Amygdala (tissue), 56 donors: ENCODE measurements at regions not wholly inside any gene's neighbourhood (a gene's known extent, or its start where the extent isn't known, plus 50 kb on each side); places are given as distances from the start of the nearest gene placed in this dataset.

Source experiments
- DNase-seq, 56 donors: peaks; one replicate each; lab custom pipeline; 2025; lab: John Stamatoyannopoulos, UW

DNA sequence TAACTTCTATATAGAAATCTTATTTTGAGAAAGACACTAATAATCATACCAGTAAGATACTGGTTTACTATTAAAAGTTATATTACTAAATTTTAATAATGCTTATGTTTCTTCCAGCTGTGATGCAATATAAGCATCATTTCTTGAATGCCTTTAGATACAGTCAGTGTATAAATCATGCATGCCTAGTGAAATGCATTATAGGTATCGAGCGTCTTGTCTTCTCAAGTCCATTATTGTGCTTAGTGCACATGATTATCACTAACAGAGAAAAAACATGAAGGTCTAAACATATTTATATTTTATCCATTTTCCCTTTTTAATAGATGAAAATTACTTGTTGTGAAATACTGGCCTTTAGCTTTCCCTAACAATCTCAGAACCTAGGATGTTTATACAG lies 1021.5 kb upstream of the AGA start:
- DNase-seq, result no peak

DNA sequence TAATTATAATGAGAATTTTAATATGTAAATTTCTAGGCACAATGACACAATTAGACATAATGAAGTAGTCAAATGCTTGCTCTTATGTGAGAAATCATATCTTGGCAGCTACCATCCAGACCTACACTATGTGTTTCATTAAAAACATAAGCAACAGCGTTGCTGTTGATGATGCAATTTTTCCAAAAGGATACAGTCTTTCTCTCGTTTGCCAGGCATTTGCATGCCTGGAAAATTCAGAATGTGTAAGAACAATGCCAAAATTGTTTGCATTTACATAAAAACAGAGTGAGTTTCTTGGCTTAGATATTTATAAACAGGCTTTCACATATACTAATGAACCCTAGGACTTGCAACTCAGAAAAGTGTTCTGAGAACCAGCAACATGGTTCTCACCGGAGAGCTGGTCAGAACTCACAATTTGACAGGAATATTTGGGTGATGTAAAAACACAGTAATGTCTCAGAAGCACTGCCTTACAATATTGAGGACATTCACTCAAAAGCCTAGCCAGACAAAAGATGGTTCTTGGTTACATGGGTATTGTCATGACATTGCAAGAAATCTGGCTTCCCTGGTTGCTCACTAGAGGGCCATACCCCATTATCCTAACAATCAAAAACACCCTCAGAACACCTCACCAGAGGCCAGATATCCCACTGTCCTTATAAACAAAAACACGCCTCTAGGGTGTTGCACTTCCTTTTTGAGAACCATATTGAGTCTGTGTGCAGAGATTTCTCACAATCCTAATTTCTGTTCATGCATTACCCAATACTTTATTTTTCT lies 1029.0 kb upstream of the AGA start:
- no peak for DNase-seq

GRCh38 chr4:178471994-178472393 lies 1029.8 kb upstream of the AGA start:
- DNase-seq, result no peak

GRCh38 chr4:178480105-178480504 lies 1037.9 kb upstream of the AGA start:
- no peak for DNase-seq

DNA sequence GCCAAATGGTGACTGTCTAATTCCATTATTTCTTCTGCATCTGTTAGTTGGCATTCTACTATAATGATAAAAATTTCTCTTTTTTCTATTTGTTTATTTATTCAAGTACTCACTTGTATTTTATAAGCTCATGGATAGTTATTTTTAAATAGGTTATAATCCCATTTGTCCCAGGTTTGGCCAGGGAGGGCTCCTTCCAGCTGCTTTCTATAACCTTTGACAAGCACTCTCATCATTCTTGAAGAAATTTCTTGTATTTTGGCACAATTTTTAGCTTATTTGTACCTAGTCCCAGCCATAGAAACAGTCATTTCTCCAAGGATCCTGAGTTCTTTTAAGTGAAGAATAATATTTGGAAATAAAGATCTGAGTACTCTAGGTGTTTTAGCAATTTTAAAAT lies 1038.6 kb upstream of the AGA start:
- no peak for DNase-seq

GRCh38 chr4:178481564-178481963 lies 1039.3 kb upstream of the AGA start:
- DNase-seq, result no peak

GRCh38 chr4:178523038-178523437 lies 1080.8 kb upstream of the AGA start:
- DNase-seq, result no peak

GRCh38 chr4:178535939-178536579 lies 1093.8 kb upstream of the AGA start:
- no peak for DNase-seq

DNA sequence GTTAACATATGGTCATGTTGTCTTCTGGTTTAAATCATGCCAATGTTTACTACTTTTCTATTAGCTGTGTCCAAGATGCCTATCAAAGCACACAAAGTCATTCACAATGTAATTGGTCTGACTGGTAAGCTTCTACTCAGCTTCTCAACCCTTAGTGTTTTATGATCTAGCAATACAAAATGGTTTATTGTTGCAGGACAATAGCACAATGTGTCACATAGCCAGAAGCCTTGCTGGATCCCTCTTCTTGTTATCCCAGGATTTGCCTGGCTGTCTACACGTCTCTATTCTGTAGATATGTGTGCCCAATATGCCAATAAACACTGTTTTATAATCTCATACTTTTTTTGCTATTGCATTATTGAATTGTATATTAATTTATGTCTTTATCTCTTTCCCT lies 1111.0 kb upstream of the AGA start:
- peak in 6 of 56 donors; percentile 0 to 33 (median 2) for DNase-seq

DNA sequence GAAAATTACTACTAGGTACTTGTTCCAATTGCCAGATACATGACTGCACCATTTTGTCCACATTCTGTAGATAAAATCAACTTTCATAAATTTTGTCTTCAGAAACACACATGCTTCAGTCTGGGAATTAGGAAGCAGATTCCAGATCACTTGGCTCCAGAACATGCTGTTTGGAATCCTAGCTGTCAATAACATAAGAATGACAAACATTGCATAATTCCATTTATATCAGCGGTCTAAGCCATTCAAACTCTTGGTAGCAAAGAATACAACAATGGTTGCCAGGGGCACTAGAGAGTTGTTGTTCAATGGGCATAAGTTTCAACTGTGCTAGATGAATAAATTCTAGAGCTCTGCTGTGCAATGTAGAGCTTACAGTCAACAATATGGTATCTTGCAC lies 1112.1 kb upstream of the AGA start:
- DNase-seq, result no peak

GRCh38 chr4:178556796-178557195 lies 1114.6 kb upstream of the AGA start:
- no peak for DNase-seq

- no peak for DNase-seq
Measured at GRCh38 chr4:178577933-178578332, 1135.7 kb upstream of the AGA start.

DNA sequence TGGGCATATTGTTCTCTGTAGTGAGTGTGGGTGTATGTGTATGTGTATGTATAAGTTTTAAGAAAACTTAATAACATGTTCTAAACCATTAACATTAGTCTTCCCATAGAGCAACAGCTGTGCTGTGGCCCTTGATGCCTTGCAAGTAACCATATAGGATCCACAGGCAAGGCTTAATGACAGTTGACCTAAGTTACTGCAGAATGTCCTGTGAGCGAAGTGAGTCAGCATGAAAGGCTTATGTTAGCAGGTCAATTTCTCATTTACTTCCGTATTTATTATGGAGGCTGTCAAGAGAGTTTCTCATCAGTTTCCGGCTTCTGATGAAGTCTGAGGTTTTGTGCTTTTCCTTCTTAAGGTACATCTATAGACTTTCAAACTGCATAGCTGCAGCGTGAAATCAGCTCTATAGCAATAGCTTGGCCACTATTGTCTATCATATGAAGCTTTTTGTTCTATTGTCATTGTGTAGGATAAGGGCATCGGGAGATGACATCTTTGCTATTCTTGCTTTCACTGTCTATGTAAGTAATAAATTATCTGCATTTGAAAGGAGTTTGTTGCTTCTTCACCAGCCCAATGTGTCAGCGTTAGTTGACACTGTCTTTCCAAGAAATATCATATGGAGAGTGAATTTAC lies 1153.4 kb upstream of the AGA start:
- no peak for DNase-seq

DNA sequence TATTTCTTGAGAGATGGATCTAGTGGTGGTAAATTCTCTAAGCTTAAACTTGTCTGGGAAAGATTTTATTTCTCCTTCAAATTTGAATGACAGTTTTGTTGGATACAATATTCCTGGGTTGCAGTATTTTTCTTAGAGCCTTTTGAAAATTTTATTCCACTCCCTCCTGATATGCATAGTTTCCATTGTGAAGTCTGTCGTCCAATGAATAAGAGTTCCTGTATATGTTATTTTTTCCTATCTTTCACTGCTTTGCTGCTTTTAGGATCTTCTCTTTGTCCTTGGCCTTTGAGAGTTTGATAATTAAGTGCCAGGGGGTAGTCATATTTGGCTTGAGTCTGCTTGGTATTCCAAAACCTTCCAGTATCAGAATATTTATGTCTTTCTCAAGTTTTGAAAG lies 1156.4 kb upstream of the AGA start:
- DNase-seq, result no peak

DNA sequence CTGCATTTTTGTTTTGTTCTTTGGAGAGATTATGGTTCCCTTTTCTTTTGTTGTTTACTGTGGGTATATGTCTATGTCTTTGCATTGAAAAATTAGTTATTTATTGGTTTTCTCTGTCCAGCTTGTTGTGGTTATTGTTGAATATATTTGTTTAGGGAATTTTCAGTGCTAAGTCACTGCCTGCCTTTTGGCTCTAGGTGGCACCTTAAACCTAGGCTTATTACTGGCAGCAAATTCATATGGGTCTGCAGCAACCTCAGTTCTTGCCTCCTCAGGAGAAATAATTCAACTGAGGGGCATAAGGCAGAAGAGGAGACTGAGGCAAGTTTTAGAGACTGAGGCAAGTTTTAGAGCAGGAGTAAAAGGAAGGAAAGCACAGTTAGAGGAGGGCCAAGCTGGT lies 1157.3 kb upstream of the AGA start:
- no peak for DNase-seq

GRCh38 chr4:178602833-178603232 lies 1160.6 kb upstream of the AGA start:
- no peak for DNase-seq

GRCh38 chr4:178611062-178611461 lies 1168.8 kb upstream of the AGA start:
- DNase-seq, result no peak

- DNase-seq, result no peak
Measured at GRCh38 chr4:178612733-178613132, 1170.5 kb upstream of the AGA start.

GRCh38 chr4:178632415-178632814 lies 1190.2 kb upstream of the AGA start:
- no peak for DNase-seq

GRCh38 chr4:178633263-178633662 lies 1191.0 kb upstream of the AGA start:
- no peak for DNase-seq

- DNase-seq, result no peak
Measured at GRCh38 chr4:178664621-178665020, 1222.4 kb upstream of the AGA start.

DNA sequence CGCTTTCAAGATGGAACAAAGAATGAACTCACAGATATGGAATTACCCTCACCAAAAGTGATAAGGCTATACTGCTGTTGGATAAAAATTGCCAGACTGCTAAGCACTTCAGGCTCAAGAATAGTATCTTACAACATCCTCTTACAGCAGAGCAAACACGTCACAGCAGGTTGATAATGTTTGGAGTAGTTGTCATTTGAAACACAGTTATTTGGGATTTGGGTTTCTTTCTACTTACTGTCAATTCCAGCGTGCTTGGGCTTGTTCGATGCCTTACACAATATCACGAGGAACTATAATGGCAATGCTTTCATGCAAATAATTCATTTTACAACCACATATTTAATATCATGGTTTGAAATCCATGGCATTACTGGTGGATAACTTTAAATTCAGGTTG lies 1223.7 kb upstream of the AGA start:
- DNase-seq, result no peak
